HEK293 (cell line): ENCODE measurements at regions not wholly inside any gene's neighbourhood (a gene's known extent, or its start where the extent isn't known, plus 50 kb on each side); places are given as distances from the start of the nearest gene placed in this dataset.
A peak's percentile ranks its signal among the peaks of the same experiment; 100 is the strongest.

ENCODE experiments used
- ATF2 ChIP-seq: fragments of 450-650 bp; formaldehyde crosslinking; IDR thresholded peaks from 2 replicates; pipeline ENCODE4 v1.5.1; 2016; ENCODE audit warnings: missing biosample characterization, missing genetic modification characterization, low read depth
- GFI1B ChIP-seq: fragments of 450-650 bp; formaldehyde crosslinking; IDR thresholded peaks from 2 replicates; pipeline ENCODE4 v1.5.1; 2016; ENCODE audit warnings: missing biosample characterization, missing genetic modification characterization
- KLF1 ChIP-seq: fragments of 450-650 bp; formaldehyde crosslinking; IDR thresholded peaks from 2 replicates; pipeline ENCODE4 v1.5.1; 2016; ENCODE audit warnings: missing biosample characterization, missing genetic modification characterization
- SP2 ChIP-seq: fragments of 450-650 bp; formaldehyde crosslinking; IDR thresholded peaks from 2 replicates; pipeline ENCODE4 v1.5.1; 2016; ENCODE audit warnings: missing biosample characterization, missing genetic modification characterization
- SP3 ChIP-seq: fragments of 450-650 bp; formaldehyde crosslinking; IDR thresholded peaks from 2 replicates; pipeline ENCODE4 v1.5.1; 2016; ENCODE audit warnings: missing biosample characterization, missing genetic modification characterization
- SP7 ChIP-seq: fragments of 450-650 bp; formaldehyde crosslinking; IDR thresholded peaks from 2 replicates; pipeline ENCODE4 v1.5.1; 2016; ENCODE audit warnings: missing biosample characterization, missing genetic modification characterization
- WT1 ChIP-seq: fragments of 450-650 bp; formaldehyde crosslinking; IDR thresholded peaks from 2 replicates; pipeline ENCODE4 v1.5.1; 2016; ENCODE audit warnings: missing biosample characterization, missing genetic modification characterization
- YY1 ChIP-seq: fragments of 450-650 bp; formaldehyde crosslinking; IDR thresholded peaks from 2 replicates; pipeline ENCODE4 v1.5.1; 2018; ENCODE audit warnings: missing biosample characterization, missing genetic modification characterization
- ZBTB1 ChIP-seq: fragments of 450-650 bp; formaldehyde crosslinking; IDR thresholded peaks from 2 replicates; pipeline ENCODE4 v1.5.1; 2016; ENCODE audit warnings: missing biosample characterization, missing genetic modification characterization
- ZBTB10 ChIP-seq: fragments of 450-650 bp; formaldehyde crosslinking; IDR thresholded peaks from 2 replicates; pipeline ENCODE4 v1.5.1; 2016; ENCODE audit warnings: missing biosample characterization, missing genetic modification characterization
- ZBTB11 ChIP-seq: fragments of 450-650 bp; formaldehyde crosslinking; conservative IDR thresholded peaks from 2 replicates; pipeline ENCODE4 v1.5.1; 2016; ENCODE audit warnings: low read depth, missing biosample characterization, missing genetic modification characterization
- ZBTB17 ChIP-seq: fragments of 450-650 bp; formaldehyde crosslinking; IDR thresholded peaks from 2 replicates; pipeline ENCODE4 v1.5.1; 2016; ENCODE audit warnings: missing biosample characterization, missing genetic modification characterization
- ZBTB26 ChIP-seq: fragments of 450-650 bp; formaldehyde crosslinking; optimal IDR thresholded peaks from 2 replicates; pipeline ENCODE3; 2016; ENCODE audit warnings: missing biosample characterization, mild to moderate bottlenecking, missing genetic modification characterization
- ZNF132 ChIP-seq: fragments of 450-650 bp; formaldehyde crosslinking; IDR thresholded peaks from 2 replicates; pipeline ENCODE4 v1.5.1; 2017; ENCODE audit warnings: missing biosample characterization, missing genetic modification characterization, borderline replicate concordance
- ZNF140 ChIP-seq: fragments of 450-650 bp; formaldehyde crosslinking; IDR thresholded peaks from 2 replicates; pipeline ENCODE4 v1.5.1; 2016; ENCODE audit warnings: missing biosample characterization, missing genetic modification characterization
- ZNF146 ChIP-seq: fragments of 450-650 bp; formaldehyde crosslinking; IDR thresholded peaks from 2 replicates; pipeline ENCODE4 v1.5.1; 2016; ENCODE audit warnings: missing biosample characterization, missing genetic modification characterization
- ZNF169 ChIP-seq: fragments of 450-650 bp; formaldehyde crosslinking; IDR thresholded peaks from 2 replicates; pipeline ENCODE4 v1.5.1; 2016; ENCODE audit warnings: missing biosample characterization, missing genetic modification characterization
- ZNF18 ChIP-seq: fragments of 450-650 bp; formaldehyde crosslinking; IDR thresholded peaks from 2 replicates; pipeline ENCODE4 v1.5.1; 2016; ENCODE audit warnings: missing biosample characterization, missing genetic modification characterization
- ZNF335 ChIP-seq: fragments of 450-650 bp; formaldehyde crosslinking; conservative IDR thresholded peaks from 2 replicates; pipeline ENCODE4 v1.5.1; 2016; ENCODE audit warnings: missing biosample characterization, missing genetic modification characterization
- ZNF341 ChIP-seq: fragments of 450-650 bp; formaldehyde crosslinking; IDR thresholded peaks from 2 replicates; pipeline ENCODE4; 2016; ENCODE audit warnings: low read depth, missing biosample characterization, missing genetic modification characterization
- ZNF350 ChIP-seq: fragments of 450-650 bp; formaldehyde crosslinking; IDR thresholded peaks from 2 replicates; pipeline ENCODE4 v1.5.0; 2017; ENCODE audit warnings: missing biosample characterization, mild to moderate bottlenecking, missing genetic modification characterization
- ZNF404 ChIP-seq: fragments of 450-650 bp; formaldehyde crosslinking; IDR thresholded peaks from 2 replicates; pipeline ENCODE4 v1.5.1; 2017; ENCODE audit warnings: missing biosample characterization, missing genetic modification characterization
- ZNF449 ChIP-seq: fragments of 450-650 bp; formaldehyde crosslinking; IDR thresholded peaks from 2 replicates; pipeline ENCODE4 v1.5.1; 2017; ENCODE audit warnings: missing biosample characterization, mild to moderate bottlenecking, missing genetic modification characterization, moderate library complexity
- ZNF473 ChIP-seq: fragments of 450-650 bp; formaldehyde crosslinking; IDR thresholded peaks from 2 replicates; pipeline ENCODE4 v1.5.1; 2017; ENCODE audit warnings: missing biosample characterization, missing genetic modification characterization
- ZNF514 ChIP-seq: fragments of 450-650 bp; formaldehyde crosslinking; IDR thresholded peaks from 2 replicates; pipeline ENCODE4 v1.5.1; 2016; ENCODE audit warnings: missing biosample characterization, missing genetic modification characterization
- ZNF548 ChIP-seq: fragments of 450-650 bp; formaldehyde crosslinking; IDR thresholded peaks from 2 replicates; pipeline ENCODE4 v1.5.1; 2016; ENCODE audit warnings: missing biosample characterization, missing genetic modification characterization
- ZNF555 ChIP-seq: fragments of 450-650 bp; formaldehyde crosslinking; conservative IDR thresholded peaks from 2 replicates; pipeline ENCODE4 v1.5.1; 2017; ENCODE audit warnings: missing biosample characterization, mild to moderate bottlenecking, missing genetic modification characterization, inconsistent platforms
- ZNF571 ChIP-seq: fragments of 450-650 bp; formaldehyde crosslinking; IDR thresholded peaks from 2 replicates; pipeline ENCODE4 v1.5.0; 2017; ENCODE audit warnings: missing biosample characterization, missing genetic modification characterization
- ZNF76 ChIP-seq: fragments of 450-650 bp; formaldehyde crosslinking; IDR thresholded peaks from 2 replicates; pipeline ENCODE4; 2016; ENCODE audit warnings: low read depth, missing biosample characterization, missing genetic modification characterization, borderline replicate concordance

- TF ChIP-seq ZNF350 (tag by site-specific recombination) = no peak
- TF ChIP-seq ZBTB1 (tag by site-specific recombination) = no peak
- no peak for TF ChIP-seq ZNF514
- no peak for TF ChIP-seq ZBTB10 (tag by site-specific recombination)
- no peak for TF ChIP-seq ZNF18 (tag by site-specific recombination)
- peak; percentile 22; the same call in 1 of the 2 replicates for TF ChIP-seq ZNF76 (tag by site-specific recombination)
- TF ChIP-seq ZNF146 = no peak
- no peak for TF ChIP-seq ZNF555 (tag by site-specific recombination)
- no peak for TF ChIP-seq ZNF571 (tag by site-specific recombination)
- no peak for TF ChIP-seq ZNF449 (tag by site-specific recombination)
- TF ChIP-seq WT1 = peak; percentile 36; the same call in 1 of the 2 replicates
- TF ChIP-seq ZNF140 (tag by site-specific recombination) = no peak
- TF ChIP-seq ZNF548 (tag by site-specific recombination) = no peak
- TF ChIP-seq GFI1B = no peak
- peak; percentile 62 for TF ChIP-seq SP2 (tag by site-specific recombination)
- peak; percentile 81 for TF ChIP-seq ZBTB26 (tag by site-specific recombination)
- no peak for TF ChIP-seq ATF2 (tag by site-specific recombination)
- TF ChIP-seq ZNF132 (tag by site-specific recombination) = no peak
- no peak; the same call in 1 of the 2 replicates for TF ChIP-seq KLF1 (tag by site-specific recombination)
- no peak for TF ChIP-seq ZNF473 (tag by site-specific recombination)
- TF ChIP-seq ZNF341 (tag by site-specific recombination) = peak; percentile 82
- 0 out of 2 replicates have a peak, but pooled peaks have one; percentile 15 for TF ChIP-seq SP7 (tag by site-specific recombination)
- TF ChIP-seq ZBTB17 (tag by site-specific recombination) = peak; percentile 29; the same call in 1 of the 2 replicates
- TF ChIP-seq SP3 (tag by site-specific recombination) = peak; percentile 36; the same call in 1 of the 2 replicates
- no peak for TF ChIP-seq ZNF169 (tag by site-specific recombination)
- peak; percentile 52; the same call in 1 of the 2 replicates for TF ChIP-seq ZNF335 (tag by site-specific recombination)
- TF ChIP-seq YY1 (tag by site-specific recombination) = no peak
- TF ChIP-seq ZNF404 (tag by site-specific recombination) = no peak
- 0 out of 2 replicates have a peak, but pooled peaks have one; percentile 13 for TF ChIP-seq ZBTB11 (tag by site-specific recombination)
These were observed 85.8 kb upstream of the EGFR start (continued) for GRCh38 chr7:54932818-54933543.
